ENCODE measurements at regions not wholly inside any gene's neighbourhood (a gene's known extent, or its start where the extent isn't known, plus 50 kb on each side); places are given as distances from the start of the nearest gene placed in this dataset.
"Not testable (repeated sequence)": the region's sequence is repeated elsewhere in the genome, so short reads cannot be mapped to it uniquely, and the experiment has no call there.

GRCh38 chr12:127980585-127980984 lies 286.4 kb upstream of the TMEM132C start:
- no peak for TF ChIP-seq CTCF (IDR thresholded peaks at IDR 0.05)
- H3K4me3 ChIP-seq = no peak overlapping the region
- no peak overlapping the region for H3K27ac ChIP-seq
- DNase-seq (ENCODE audit: low spot score) = no peak
- H3K36me3 ChIP-seq = no peaks in the 10 kb centered on the region
- no peaks in the 10 kb centered on the region for H3K4me1 ChIP-seq (ENCODE audit: control insufficient read depth in 1 of 2, low read depth in 2 of 2)
- H3K27me3 ChIP-seq (replicated peaks; ENCODE audit: insufficient read depth) = no peaks in the 10 kb centered on the region
- no peak for ATAC-seq (ENCODE audit: insufficient number of reproducible peaks, low FRiP score, low read depth)
- no peaks in the 10 kb centered on the region for H3K9me3 ChIP-seq

GRCh38 chr12:127981875-127982274 lies 285.1 kb upstream of the TMEM132C start:
- no peak for ATAC-seq (ENCODE audit: insufficient number of reproducible peaks, low FRiP score, low read depth)
- Histone ChIP-seq H3K36me3 (no peaks in the 10 kb centered on the region), H3K27ac (no peak overlapping the region), H3K9me3 (no peaks in the 10 kb centered on the region), H3K4me3 (no peak overlapping the region), H3K27me3 (replicated peaks; ENCODE audit: insufficient read depth) (no peaks in the 10 kb centered on the region), H3K4me1 (ENCODE audit: control insufficient read depth in 1 of 2, low read depth in 2 of 2) (no peaks in the 10 kb centered on the region)
- no peak for DNase-seq (ENCODE audit: low spot score)
- TF ChIP-seq CTCF (IDR thresholded peaks at IDR 0.05) = no peak

- H3K9me3 ChIP-seq; H3K36me3 ChIP-seq; H3K4me3 ChIP-seq; ATAC-seq (ENCODE audit: insufficient number of reproducible peaks, low FRiP score, low read depth); H3K27ac ChIP-seq; H3K4me1 ChIP-seq (ENCODE audit: control insufficient read depth in 1 of 2, low read depth in 2 of 2); DNase-seq (ENCODE audit: low spot score); H3K27me3 ChIP-seq (replicated peaks; ENCODE audit: insufficient read depth): not testable (repeated sequence)
Measured at GRCh38 chr12:127983213-127983791, 283.7 kb upstream of the TMEM132C start.

GRCh38 chr12:127984386-127985055 lies 282.4 kb upstream of the TMEM132C start:
- Histone ChIP-seq H3K9me3 (no peaks in the 10 kb centered on the region), H3K4me1 (ENCODE audit: control insufficient read depth in 1 of 2, low read depth in 2 of 2) (no peaks in the 10 kb centered on the region), H3K4me3 (no peak overlapping the region), H3K27me3 (replicated peaks; ENCODE audit: insufficient read depth) (no peaks in the 10 kb centered on the region), H3K27ac (no peak overlapping the region), H3K36me3 (no peaks in the 10 kb centered on the region)
- ATAC-seq (ENCODE audit: insufficient number of reproducible peaks, low FRiP score, low read depth) (no peak), DNase-seq (ENCODE audit: low spot score) (no peak)
- TF ChIP-seq CTCF (IDR thresholded peaks at IDR 0.05) = no peak

GRCh38 chr12:127987199-127987901 lies 279.6 kb upstream of the TMEM132C start:
- H3K9me3 ChIP-seq = no peaks in the 10 kb centered on the region
- H3K36me3 ChIP-seq = no peaks in the 10 kb centered on the region
- no peak overlapping the region for H3K27ac ChIP-seq
- TF ChIP-seq CTCF (IDR thresholded peaks at IDR 0.05) = no peak
- ATAC-seq (ENCODE audit: insufficient number of reproducible peaks, low FRiP score, low read depth) = no peak
- no peaks in the 10 kb centered on the region for H3K27me3 ChIP-seq (replicated peaks; ENCODE audit: insufficient read depth)
- no peak for DNase-seq (ENCODE audit: low spot score)
- no peaks in the 10 kb centered on the region for H3K4me1 ChIP-seq (ENCODE audit: control insufficient read depth in 1 of 2, low read depth in 2 of 2)
- no peak overlapping the region for H3K4me3 ChIP-seq
